Inflammatory macrophage (primary cell): ENCODE measurements at regions not wholly inside any gene's neighbourhood (a gene's known extent, or its start where the extent isn't known, plus 50 kb on each side); places are given as distances from the start of the nearest gene placed in this dataset.

Experiments
- DNase-seq, 2 donors: peaks; one replicate each; pipeline ENCODE4 v3.0.0-alpha.2; 2020 to 2022

- no peak for DNase-seq
Measured at GRCh38 chr9:129379886-129380285, 201.8 kb upstream of the IER5L start.

- DNase-seq: no peak
Measured at GRCh38 chr9:129379181-129379836, 201.2 kb upstream of the IER5L start.

GRCh38 chr9:129377931-129378661, 200.0 kb upstream of the IER5L start:
- DNase-seq: no peak

- no peak for DNase-seq
Measured at GRCh38 chr9:129377181-129377580, 199.1 kb upstream of the IER5L start.

GRCh38 chr9:129375845-129376244, 197.8 kb upstream of the IER5L start:
- no peak for DNase-seq

- no peak for DNase-seq
Measured at GRCh38 chr9:129374651-129375050, 196.6 kb upstream of the IER5L start.

GRCh38 chr9:129374231-129374630, 196.2 kb upstream of the IER5L start:
- no peak for DNase-seq

GRCh38 chr9:129373361-129373760, 195.3 kb upstream of the IER5L start:
- peak in 1 of 2 donors; percentile 8 for DNase-seq

- DNase-seq: no peak
Measured at GRCh38 chr9:129370770-129371169, 192.7 kb upstream of the IER5L start.

GRCh38 chr9:129368444-129368978, 190.4 kb upstream of the IER5L start:
- no peak for DNase-seq

- no peak for DNase-seq
Measured at GRCh38 chr9:129367287-129367686, 189.2 kb upstream of the IER5L start.

- DNase-seq: no peak
Measured at GRCh38 chr9:129365196-129365595, 187.1 kb upstream of the IER5L start.

GRCh38 chr9:129363216-129363873, 185.3 kb upstream of the IER5L start:
- DNase-seq: no peak

- no peak for DNase-seq
Measured at GRCh38 chr9:129362287-129363000, 184.4 kb upstream of the IER5L start.

- no peak for DNase-seq
Measured at GRCh38 chr9:129361196-129361595, 183.1 kb upstream of the IER5L start.

- no peak for DNase-seq
Measured at GRCh38 chr9:129359916-129360536, 182.0 kb upstream of the IER5L start.

- no peak for DNase-seq
Measured at GRCh38 chr9:129359162-129359811, 181.2 kb upstream of the IER5L start.

GRCh38 chr9:129358621-129359154, 180.6 kb upstream of the IER5L start:
- DNase-seq: peak in 1 of 2 donors; percentile 13

GRCh38 chr9:129357773-129358245, 179.7 kb upstream of the IER5L start:
- no peak for DNase-seq

GRCh38 chr9:129356871-129357772, 179.1 kb upstream of the IER5L start:
- DNase-seq: no peak
